HG02840 (cell line): ENCODE measurements at regions not wholly inside any gene's neighbourhood (a gene's known extent, or its start where the extent isn't known, plus 50 kb on each side); places are given as distances from the start of the nearest gene placed in this dataset.

ENCODE experiments used
- ATAC-seq: cut with Tn5 transposase; IDR thresholded peaks from one replicate; pipeline ENCODE4 v1.9.1; 2021; ENCODE audit warnings: mild to moderate bottlenecking, moderate library complexity, moderate number of reproducible peaks; ENCODE audit not compliant: unreplicated experiment, low FRiP score

GRCh38 chr12:60278209-60278608 lies 682.4 kb downstream of the SLC16A7 start:
- ATAC-seq, result no peak

GRCh38 chr12:60279221-60279620 lies 683.4 kb downstream of the SLC16A7 start:
- ATAC-seq, result no peak

DNA sequence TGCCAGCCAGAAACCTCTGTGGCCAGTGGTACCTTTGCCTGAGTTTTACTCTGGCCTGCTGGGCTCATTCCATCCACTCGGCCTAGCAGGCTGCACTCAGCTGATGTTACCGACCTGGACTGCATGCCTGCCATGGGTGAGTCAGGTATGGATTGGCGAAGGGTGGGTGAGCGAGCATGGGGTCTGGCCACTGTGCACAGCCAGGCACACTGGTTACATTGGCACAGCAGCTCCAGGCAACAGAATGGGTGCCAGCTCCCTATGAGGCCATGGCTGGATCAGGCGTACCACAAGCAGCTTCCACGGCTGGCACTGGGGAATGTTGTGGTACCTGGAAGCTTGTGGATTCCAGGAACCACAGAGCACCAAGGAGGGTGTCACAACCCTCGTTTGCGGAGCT lies 685.7 kb downstream of the SLC16A7 start:
- no peak for ATAC-seq

DNA sequence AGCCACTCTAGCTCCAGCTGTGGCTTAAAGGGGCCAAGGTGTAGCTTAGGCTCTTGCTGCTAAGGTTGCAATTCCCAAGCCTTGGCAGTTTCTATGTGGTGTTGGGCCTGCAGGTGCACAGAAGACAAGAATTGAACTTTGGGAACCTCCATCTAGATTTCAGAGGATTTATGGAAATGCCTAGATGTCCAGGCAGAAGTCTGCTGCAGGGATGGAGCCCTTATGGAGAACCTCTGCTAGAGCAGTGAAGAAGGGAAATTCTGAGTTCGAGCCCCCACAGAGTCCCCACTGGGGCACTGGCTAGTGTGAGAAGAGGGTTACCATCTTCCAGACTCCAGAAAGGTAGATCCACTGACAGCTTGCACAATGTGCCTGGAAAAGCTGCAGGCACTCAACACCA lies 694.7 kb downstream of the SLC16A7 start:
- ATAC-seq, result no peak

GRCh38 chr12:60308366-60308991 lies 712.6 kb downstream of the SLC16A7 start:
- no peak for ATAC-seq

DNA sequence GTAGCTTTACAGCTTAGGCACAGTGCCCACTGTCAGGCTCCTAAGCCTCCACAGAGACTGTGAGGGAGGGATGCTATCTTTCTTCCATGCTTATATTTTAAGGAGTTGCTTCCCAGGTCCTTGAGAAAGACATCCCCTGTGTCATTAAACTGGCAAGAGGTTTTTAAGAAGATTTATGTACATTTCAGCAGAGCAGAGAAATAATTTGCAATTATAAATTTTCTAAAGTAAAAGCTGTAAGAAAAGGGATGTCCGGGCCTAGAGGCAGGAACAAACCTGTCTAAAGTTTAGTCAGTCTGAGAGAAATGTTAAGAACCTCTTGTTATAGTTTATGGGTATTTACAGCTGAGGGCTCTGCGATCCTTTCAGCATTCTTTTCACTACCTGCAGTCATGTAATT lies 716.1 kb downstream of the SLC16A7 start:
- ATAC-seq, result no peak

GRCh38 chr12:60317361-60317760 lies 721.5 kb downstream of the SLC16A7 start:
- ATAC-seq, result no peak

DNA sequence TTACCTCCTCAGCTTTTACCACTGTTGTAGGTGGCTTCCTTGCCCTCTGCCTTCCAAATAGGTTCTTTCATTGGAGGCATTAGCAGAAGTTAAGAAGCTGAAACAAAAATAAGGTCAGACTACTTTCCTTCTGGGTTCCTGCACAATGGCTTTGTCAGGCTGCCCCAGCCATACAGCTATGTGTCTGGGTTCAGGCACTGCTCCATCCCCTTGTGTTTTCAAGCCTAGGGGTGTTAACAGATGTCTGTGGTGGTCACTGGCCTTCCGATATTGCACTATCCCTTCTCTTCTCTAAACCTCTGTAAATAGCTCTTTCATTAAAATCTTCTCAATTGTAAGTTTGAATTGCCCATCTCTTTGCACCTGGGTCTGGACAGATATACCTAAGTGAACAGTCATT lies 728.9 kb downstream of the SLC16A7 start:
- no peak for ATAC-seq

DNA sequence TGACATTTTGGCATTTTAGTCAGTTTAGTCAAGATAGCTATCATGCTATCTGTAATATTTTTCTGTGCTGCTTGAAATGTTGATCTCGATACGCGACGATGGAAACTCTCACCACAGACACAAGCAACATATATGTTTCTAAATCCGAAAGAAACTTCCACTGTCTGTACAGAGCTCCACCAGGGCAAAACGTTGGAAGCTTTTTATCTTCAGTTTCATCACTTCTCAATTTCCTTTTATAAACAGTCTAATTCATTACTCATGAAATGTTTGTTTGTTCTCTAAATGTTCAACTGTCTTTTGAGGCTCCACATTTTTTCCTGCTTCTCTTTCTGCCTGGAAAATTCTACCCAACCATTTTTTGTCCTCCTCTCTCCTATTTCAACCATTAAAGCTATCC lies 737.6 kb downstream of the SLC16A7 start:
- no peak for ATAC-seq

- ATAC-seq, result no peak
Measured at GRCh38 chr12:60335745-60336144, 739.9 kb downstream of the SLC16A7 start.

DNA sequence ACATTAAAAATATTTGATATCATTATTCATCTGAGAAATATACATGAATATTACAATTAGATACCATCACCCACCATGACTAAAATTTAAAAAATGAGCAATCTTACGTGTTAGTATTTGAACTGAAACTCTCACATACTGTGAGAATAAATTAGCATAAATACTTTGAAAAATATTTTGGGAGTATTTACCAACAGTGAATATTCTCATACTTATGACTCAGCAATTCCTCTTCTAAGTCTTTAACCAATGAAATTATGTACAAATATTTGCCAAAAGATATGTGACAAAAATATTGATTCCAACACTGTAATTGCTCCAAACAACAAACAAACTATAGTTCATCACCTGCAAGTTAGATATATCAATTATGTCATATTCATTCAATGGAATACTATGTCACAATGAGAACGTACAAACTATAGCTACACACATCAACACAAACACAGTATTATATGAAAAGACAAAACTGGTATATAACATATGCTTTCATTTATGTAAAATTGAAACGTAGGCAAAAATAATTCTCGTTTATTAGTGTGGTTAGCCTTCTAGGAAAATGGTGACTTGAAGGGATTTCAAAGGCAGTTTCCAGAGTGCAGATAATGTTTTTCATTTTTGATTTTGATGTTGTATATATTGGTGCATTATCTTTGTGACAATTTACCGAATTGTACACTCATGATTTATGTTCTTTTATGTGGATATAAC lies 742.2 kb downstream of the SLC16A7 start:
- ATAC-seq, result no peak

DNA sequence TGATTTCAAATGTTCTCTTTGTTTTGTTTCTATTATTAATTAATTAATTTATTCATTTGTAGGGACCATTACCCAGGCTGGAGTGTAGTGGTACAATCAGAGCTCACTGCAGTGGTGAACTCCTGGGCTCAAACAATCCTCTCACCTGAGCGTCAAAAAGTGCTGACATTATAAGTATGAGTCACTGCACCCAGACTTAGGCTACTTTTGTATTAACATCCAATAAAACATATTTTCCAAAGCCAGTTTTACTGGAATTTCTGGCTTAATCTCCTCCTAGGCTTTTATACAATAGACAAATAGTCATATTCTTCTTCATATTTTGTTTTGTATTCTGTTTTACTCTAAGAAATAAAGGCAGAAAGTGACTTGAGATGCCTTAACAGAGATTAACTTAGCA lies 749.6 kb downstream of the SLC16A7 start:
- ATAC-seq, result no peak

- ATAC-seq, result no peak
Measured at GRCh38 chr12:60349232-60349978, 753.6 kb downstream of the SLC16A7 start.

DNA sequence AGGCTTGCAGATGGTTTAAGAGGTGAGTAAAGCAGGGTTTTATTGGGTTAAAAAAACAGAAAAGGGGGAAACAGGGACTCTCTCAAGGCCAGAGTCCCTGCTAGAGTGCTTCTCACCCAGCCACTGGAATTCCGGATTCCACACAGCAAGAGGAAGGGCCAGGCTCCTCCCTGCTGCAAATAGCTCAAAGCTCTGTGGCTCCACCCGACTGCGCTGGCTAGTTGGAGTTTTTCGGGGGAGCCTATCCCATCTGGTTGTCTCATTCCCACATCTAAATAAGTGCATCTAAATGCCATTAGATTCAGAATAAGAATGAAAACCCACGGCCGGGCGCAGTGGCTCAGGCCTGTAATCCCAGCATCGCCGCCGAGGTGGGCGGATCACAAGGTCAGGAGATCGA lies 791.5 kb downstream of the SLC16A7 start:
- ATAC-seq, result no peak

- no peak for ATAC-seq
Measured at GRCh38 chr12:60391051-60391450, 795.2 kb downstream of the SLC16A7 start.

GRCh38 chr12:60391791-60392190 lies 796.0 kb downstream of the SLC16A7 start:
- ATAC-seq, result no peak

DNA sequence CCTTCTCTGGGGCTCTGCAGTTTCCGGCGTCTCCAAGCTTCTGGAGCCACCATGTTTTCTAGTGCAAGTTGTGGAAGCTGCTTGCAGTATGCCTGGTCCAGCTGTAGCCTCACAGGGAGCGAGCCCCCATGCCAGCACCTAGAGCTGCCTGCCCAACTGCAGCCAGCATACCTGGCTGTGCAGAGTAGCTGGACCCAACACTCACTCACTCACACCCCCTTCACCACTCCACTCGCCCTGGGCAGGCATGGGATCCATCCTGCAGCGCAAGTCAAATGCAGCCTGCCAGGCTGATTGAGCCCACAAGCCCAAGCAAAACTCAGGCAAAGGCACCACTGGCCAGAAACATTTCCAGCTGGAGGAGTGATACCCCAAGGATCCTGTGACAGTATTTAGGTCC lies 797.3 kb downstream of the SLC16A7 start:
- ATAC-seq, result no peak

DNA sequence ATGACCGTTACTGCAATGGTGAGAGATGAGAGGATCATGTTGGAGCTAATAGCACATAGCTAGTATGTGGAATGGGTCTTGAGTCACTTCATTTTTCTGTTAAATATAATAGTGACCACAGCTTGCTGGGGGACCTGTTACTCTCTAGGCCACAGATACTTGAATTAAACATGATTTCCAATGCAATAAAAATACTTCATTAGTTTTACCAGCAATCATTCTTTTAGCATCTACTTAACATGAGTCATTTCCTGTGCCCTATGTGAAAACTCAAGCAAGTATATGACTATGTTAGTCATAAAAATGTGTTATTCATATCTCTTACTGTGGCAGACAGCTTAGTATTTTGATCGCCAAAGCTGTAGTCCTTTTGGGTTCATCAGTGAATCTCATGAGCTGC lies 798.8 kb downstream of the SLC16A7 start:
- no peak for ATAC-seq

- no peak for ATAC-seq
Measured at GRCh38 chr12:60398547-60398946, 802.7 kb downstream of the SLC16A7 start.

DNA sequence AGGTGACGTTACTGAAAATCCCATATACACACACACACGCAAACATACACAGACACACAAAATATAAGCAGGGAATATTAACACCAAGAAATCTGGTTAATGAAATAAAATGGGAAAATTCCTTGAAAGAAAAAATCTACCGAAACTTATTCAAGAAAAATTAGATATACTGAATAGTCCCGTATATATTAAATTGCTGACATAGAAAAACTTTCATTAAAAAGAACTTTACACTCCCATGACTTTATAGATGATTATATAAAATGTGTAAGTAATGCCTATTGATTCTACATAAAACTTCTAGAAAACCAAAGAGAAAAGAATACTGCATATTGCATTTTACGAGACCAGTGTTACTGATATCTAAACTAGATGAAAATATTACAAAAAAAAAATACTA lies 803.2 kb downstream of the SLC16A7 start:
- no peak for ATAC-seq

GRCh38 chr12:60402996-60403395 lies 807.2 kb downstream of the SLC16A7 start:
- no peak for ATAC-seq

DNA sequence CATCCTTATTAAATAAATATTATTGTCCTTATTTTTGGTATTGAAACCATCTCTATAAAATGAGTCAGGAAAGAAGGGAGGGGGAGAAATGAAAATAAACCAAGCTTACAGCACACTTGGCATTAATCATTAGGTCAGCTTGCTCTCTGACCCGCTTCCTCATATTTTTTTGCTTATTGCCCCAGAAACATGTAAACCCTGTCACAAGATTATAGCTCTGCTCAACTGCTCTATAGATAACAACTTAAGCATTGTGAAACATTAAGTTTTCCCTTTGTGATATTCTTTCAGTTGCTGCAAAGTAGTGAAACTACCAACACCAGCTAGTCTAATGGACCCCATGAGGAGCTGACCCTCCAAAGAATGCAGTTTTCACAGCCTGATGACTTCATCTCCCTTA lies 819.5 kb downstream of the SLC16A7 start:
- ATAC-seq, result no peak
